ENCODE measurements at regions not wholly inside any gene's neighbourhood (a gene's known extent, or its start where the extent isn't known, plus 50 kb on each side); places are given as distances from the start of the nearest gene placed in this dataset.
"Not testable (repeated sequence)": the region's sequence is repeated elsewhere in the genome, so short reads cannot be mapped to it uniquely, and the experiment has no call there.

GRCh38 chr10:42192450-42192849 is 445.9 kb downstream of the ZNF33B start:
- TF ChIP-seq, protein P1, sequence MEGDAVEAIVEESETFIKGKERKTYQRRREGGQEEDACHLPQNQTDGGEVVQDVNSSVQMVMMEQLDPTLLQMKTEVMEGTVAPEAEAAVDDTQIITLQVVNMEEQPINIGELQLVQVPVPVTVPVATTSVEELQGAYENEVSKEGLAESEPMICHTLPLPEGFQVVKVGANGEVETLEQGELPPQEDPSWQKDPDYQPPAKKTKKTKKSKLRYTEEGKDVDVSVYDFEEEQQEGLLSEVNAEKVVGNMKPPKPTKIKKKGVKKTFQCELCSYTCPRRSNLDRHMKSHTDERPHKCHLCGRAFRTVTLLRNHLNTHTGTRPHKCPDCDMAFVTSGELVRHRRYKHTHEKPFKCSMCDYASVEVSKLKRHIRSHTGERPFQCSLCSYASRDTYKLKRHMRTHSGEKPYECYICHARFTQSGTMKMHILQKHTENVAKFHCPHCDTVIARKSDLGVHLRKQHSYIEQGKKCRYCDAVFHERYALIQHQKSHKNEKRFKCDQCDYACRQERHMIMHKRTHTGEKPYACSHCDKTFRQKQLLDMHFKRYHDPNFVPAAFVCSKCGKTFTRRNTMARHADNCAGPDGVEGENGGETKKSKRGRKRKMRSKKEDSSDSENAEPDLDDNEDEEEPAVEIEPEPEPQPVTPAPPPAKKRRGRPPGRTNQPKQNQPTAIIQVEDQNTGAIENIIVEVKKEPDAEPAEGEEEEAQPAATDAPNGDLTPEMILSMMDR (conservative IDR thresholded peaks at IDR 0.05; ENCODE audit: low read depth, low read length): peak; percentile 46
- TF ChIP-seq RAD21 (IDR thresholded peaks at IDR 0.05; ENCODE audit: low read length); POLR2A (IDR thresholded peaks at IDR 0.05; ENCODE audit: low read depth, low read length); SMC3 (IDR thresholded peaks at IDR 0.05; ENCODE audit: low read depth, low read length); FOS (IDR thresholded peaks at IDR 0.05; ENCODE audit: low read depth, low read length); USF2 (IDR thresholded peaks at IDR 0.05; ENCODE audit: low read depth, low read length); RFX5 (IDR thresholded peaks at IDR 0.05; ENCODE audit: low read depth, low read length): not testable (repeated sequence)
